ENCODE measurements at regions not wholly inside any gene's neighbourhood (a gene's known extent, or its start where the extent isn't known, plus 50 kb on each side); places are given as distances from the start of the nearest gene placed in this dataset.

DNA sequence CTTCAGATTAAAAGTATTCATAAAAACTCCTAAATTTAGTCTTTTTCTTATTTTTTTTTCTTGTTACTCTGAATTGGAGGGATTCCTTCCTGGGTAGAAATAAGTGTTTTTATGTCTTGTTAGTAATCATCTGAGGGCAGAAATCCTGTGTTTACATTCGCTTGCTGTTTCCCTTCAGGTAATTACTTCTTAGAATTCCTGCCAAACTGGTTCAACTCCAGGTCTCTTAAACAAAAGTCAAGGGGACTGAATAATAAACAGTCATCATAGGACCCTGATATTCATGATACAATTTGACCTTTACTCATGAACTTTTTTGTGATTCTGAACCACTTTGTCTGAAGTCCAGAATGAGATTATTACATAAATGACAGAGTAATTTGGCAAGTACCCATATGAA is 843.9 kb downstream of the FLRT2 start:
- intact Hi-C loops (cut with micrococcal nuclease; ENCODE audit: unreplicated experiment) = no loop called here
- Histone ChIP-seq H3K4me1 (ENCODE audit: insufficient read depth, low read length, poor library complexity, severe bottlenecking) (no peaks in the 10 kb centered on the region), H3K36me3 (ENCODE audit: insufficient read depth, low read length, poor library complexity, severe bottlenecking) (no peaks in the 10 kb centered on the region), H3K27me3 (replicated peaks; ENCODE audit: insufficient read depth, low read depth, low read length, poor library complexity) (no peaks in the 10 kb centered on the region), H3K27ac (ENCODE audit: low read depth, low read length, poor library complexity, severe bottlenecking) (no peak overlapping the region), H3K4me3 (ENCODE audit: low read depth, low read length, poor library complexity, severe bottlenecking) (no peak overlapping the region), H3K9me3 (ENCODE audit: low read depth, low read length, poor library complexity, severe bottlenecking) (peaks cover 4% of the 10 kb centered on the region)
- ChIA-PET CTCF (no interaction called here), POLR2A (ENCODE audit: low non-redundant PET) (no interaction called here)
- BruUV-seq (replicated peaks) = no TSS peak
- no peak for TF ChIP-seq EZH2 (IDR thresholded peaks at IDR 0.05; ENCODE audit: borderline replicate concordance, low read depth, low read length, poor library complexity, severe bottlenecking)
- no peak for DNase-seq (ENCODE audit: low spot score)

DNA sequence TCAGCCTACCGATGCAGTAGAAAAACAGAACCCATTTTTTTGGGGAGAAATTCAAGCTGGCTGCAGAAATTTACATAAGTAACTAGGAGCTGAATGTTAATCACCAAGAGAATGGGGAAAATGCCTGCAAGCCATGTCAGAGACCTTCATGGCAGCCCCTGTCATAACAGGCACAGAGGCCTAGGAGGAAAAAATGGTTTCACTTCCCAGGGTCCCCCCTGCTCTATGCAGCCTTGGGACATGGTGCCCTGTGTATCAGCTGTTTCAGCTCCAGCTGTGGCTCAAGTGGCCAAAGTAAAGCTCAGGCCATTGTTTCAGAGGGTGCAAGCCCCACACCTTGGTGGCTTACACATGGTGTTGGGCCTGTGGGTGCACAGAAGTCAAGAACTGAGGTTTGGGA is 842.5 kb downstream of the FLRT2 start:
- BruUV-seq (replicated peaks) = no TSS peak
- CTCF ChIA-PET = no interaction called here
- POLR2A ChIA-PET (ENCODE audit: low non-redundant PET) = no interaction called here
- H3K4me3 ChIP-seq (ENCODE audit: low read depth, low read length, poor library complexity, severe bottlenecking) = no peak overlapping the region
- intact Hi-C loops (cut with micrococcal nuclease; ENCODE audit: unreplicated experiment) = no loop called here
- no peak overlapping the region for H3K27ac ChIP-seq (ENCODE audit: low read depth, low read length, poor library complexity, severe bottlenecking)
- no peaks in the 10 kb centered on the region for H3K36me3 ChIP-seq (ENCODE audit: insufficient read depth, low read length, poor library complexity, severe bottlenecking)
- no peak for TF ChIP-seq EZH2 (IDR thresholded peaks at IDR 0.05; ENCODE audit: borderline replicate concordance, low read depth, low read length, poor library complexity, severe bottlenecking)
- TF ChIP-seq, protein P1, sequence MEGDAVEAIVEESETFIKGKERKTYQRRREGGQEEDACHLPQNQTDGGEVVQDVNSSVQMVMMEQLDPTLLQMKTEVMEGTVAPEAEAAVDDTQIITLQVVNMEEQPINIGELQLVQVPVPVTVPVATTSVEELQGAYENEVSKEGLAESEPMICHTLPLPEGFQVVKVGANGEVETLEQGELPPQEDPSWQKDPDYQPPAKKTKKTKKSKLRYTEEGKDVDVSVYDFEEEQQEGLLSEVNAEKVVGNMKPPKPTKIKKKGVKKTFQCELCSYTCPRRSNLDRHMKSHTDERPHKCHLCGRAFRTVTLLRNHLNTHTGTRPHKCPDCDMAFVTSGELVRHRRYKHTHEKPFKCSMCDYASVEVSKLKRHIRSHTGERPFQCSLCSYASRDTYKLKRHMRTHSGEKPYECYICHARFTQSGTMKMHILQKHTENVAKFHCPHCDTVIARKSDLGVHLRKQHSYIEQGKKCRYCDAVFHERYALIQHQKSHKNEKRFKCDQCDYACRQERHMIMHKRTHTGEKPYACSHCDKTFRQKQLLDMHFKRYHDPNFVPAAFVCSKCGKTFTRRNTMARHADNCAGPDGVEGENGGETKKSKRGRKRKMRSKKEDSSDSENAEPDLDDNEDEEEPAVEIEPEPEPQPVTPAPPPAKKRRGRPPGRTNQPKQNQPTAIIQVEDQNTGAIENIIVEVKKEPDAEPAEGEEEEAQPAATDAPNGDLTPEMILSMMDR (conservative IDR thresholded peaks at IDR 0.05; ENCODE audit: low read depth, low read length) = no peak
- H3K9me3 ChIP-seq (ENCODE audit: low read depth, low read length, poor library complexity, severe bottlenecking) = peaks cover 4% of the 10 kb centered on the region
- no peaks in the 10 kb centered on the region for H3K4me1 ChIP-seq (ENCODE audit: insufficient read depth, low read length, poor library complexity, severe bottlenecking)
- DNase-seq (ENCODE audit: low spot score) = no peak
- H3K27me3 ChIP-seq (replicated peaks; ENCODE audit: insufficient read depth, low read depth, low read length, poor library complexity) = no peaks in the 10 kb centered on the region

DNA sequence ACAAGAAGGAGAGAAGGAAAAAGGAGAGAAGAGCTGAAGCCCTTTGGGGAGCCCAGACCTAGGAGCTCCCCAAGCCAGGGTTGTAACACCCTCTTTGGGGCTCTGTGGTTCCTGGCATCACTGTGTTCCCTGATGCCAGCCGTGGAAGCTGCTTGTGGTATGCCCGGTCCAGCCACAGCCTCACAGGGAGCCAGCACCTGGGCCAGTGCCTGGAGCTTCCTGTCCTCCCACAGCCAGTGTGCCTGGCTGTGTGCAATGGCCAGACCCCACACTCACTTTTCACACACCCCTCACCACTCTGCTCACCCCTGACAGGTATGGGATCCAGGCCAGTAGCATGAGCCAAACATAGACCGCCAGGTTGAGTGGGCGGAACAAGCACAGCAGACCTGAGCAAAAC is 834.7 kb downstream of the FLRT2 start:
- TF ChIP-seq EZH2 (IDR thresholded peaks at IDR 0.05; ENCODE audit: borderline replicate concordance, low read depth, low read length, poor library complexity, severe bottlenecking) = no peak
- TF ChIP-seq, protein P1 (conservative IDR thresholded peaks at IDR 0.05; ENCODE audit: low read depth, low read length) = no peak
- Histone ChIP-seq H3K9me3 (ENCODE audit: low read depth, low read length, poor library complexity, severe bottlenecking) (no peaks in the 10 kb centered on the region), H3K27ac (ENCODE audit: low read depth, low read length, poor library complexity, severe bottlenecking) (no peak overlapping the region), H3K27me3 (replicated peaks; ENCODE audit: insufficient read depth, low read depth, low read length, poor library complexity) (no peaks in the 10 kb centered on the region), H3K36me3 (ENCODE audit: insufficient read depth, low read length, poor library complexity, severe bottlenecking) (no peaks in the 10 kb centered on the region), H3K4me3 (ENCODE audit: low read depth, low read length, poor library complexity, severe bottlenecking) (no peak overlapping the region), H3K4me1 (ENCODE audit: insufficient read depth, low read length, poor library complexity, severe bottlenecking) (peaks cover 3% of the 10 kb centered on the region)
- intact Hi-C loops (cut with micrococcal nuclease; ENCODE audit: unreplicated experiment) = no loop called here
- ChIA-PET CTCF (no interaction called here), POLR2A (ENCODE audit: low non-redundant PET) (interaction anchor here (0.6 kb wide), 1 partner anchor 9 kb away, joined by 3 read pairs; no protein-coding TSS in a partner anchor)
- BruUV-seq (replicated peaks) = no TSS peak
- no peak for DNase-seq (ENCODE audit: low spot score)

DNA sequence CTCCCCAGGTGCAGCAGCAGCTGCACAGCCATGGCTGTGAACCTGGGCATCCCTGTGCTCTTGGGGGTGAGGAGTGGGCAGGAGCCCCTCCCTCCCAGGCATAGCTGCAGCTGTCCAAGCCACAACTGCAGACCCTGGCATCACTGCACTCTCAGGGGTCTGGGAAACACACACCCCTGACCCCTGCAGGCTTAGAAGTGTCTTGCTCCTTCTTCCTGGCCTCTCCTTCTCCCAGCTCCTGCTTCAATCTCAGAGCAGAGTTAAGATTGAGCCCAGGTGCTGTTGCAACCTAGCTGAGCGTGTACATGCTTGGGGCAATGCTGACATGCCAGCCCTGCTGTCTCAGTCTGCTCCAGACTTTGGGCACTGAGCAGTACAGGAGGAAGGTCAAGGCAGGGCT is 833.6 kb downstream of the FLRT2 start:
- H3K36me3 ChIP-seq (ENCODE audit: insufficient read depth, low read length, poor library complexity, severe bottlenecking) = no peaks in the 10 kb centered on the region
- no TSS peak for BruUV-seq (replicated peaks)
- no peaks in the 10 kb centered on the region for H3K9me3 ChIP-seq (ENCODE audit: low read depth, low read length, poor library complexity, severe bottlenecking)
- no peak overlapping the region for H3K27ac ChIP-seq (ENCODE audit: low read depth, low read length, poor library complexity, severe bottlenecking)
- ChIA-PET POLR2A (ENCODE audit: low non-redundant PET) (no interaction called here), CTCF (no interaction called here)
- DNase-seq (ENCODE audit: low spot score) = no peak
- H3K27me3 ChIP-seq (replicated peaks; ENCODE audit: insufficient read depth, low read depth, low read length, poor library complexity) = no peaks in the 10 kb centered on the region
- peaks cover 13% of the 10 kb centered on the region for H3K4me1 ChIP-seq (ENCODE audit: insufficient read depth, low read length, poor library complexity, severe bottlenecking)
- intact Hi-C loops (cut with micrococcal nuclease; ENCODE audit: unreplicated experiment) = no loop called here
- TF ChIP-seq EZH2 (IDR thresholded peaks at IDR 0.05; ENCODE audit: borderline replicate concordance, low read depth, low read length, poor library complexity, severe bottlenecking) = no peak
- TF ChIP-seq, protein P1 (conservative IDR thresholded peaks at IDR 0.05; ENCODE audit: low read depth, low read length) = no peak
- H3K4me3 ChIP-seq (ENCODE audit: low read depth, low read length, poor library complexity, severe bottlenecking) = no peak overlapping the region
